IMR-90 (cell line): ENCODE measurements at regions not wholly inside any gene's neighbourhood (a gene's known extent, or its start where the extent isn't known, plus 50 kb on each side); places are given as distances from the start of the nearest gene placed in this dataset.

Experiments
- ATAC-seq: fragments of 200-7000 bp; cut with Tn5 transposase; 2 replicates; pipeline ENCODE4 v1.9.1; 2020; ENCODE audit warnings: low read depth, mild to moderate bottlenecking, moderate library complexity
- BruUV-seq: library from RNA; stranded (reverse); fragments of 400-500 nt; replicated peaks from 2 replicates; lab custom pipeline; 2021; lab: Mats Ljungman, UMichigan
- CTCF ChIA-PET: fragments of 300-600 bp; formaldehyde crosslinking; extraction: SDS; loops from one replicate; lab custom pipeline; 2021; ENCODE audit warnings: antibody characterized with exemption; lab: Yijun Ruan, JAX
- POLR2A ChIA-PET: fragments of 300-600 bp; sonication (Branson Sonifier 250); formaldehyde crosslinking; loops from one replicate; lab custom pipeline; 2022; ENCODE audit warnings: antibody characterized with exemption; ENCODE audit not compliant: unreplicated experiment; lab: Charles Lee
- DNase-seq: peaks from one replicate; pipeline ENCODE4 v3.0.0; 2013
- H2AFZ ChIP-seq: replicated peaks from 2 replicates; pipeline ENCODE3; 2013; ENCODE audit warnings: low read length, mild to moderate bottlenecking; ENCODE audit not compliant: poor library complexity
- H2AK5ac ChIP-seq: 2 replicates; pipeline ENCODE4 v1.6.1; 2013; ENCODE audit warnings: low read depth, low read length, inconsistent platforms
- H2AK9ac ChIP-seq: replicated peaks from 2 replicates; pipeline ENCODE3; 2013; ENCODE audit warnings: mild to moderate bottlenecking, low read depth, low read length, moderate library complexity; ENCODE audit not compliant: poor library complexity
- H2BK120ac ChIP-seq: 2 replicates; pipeline ENCODE4 v1.6.1; 2013; ENCODE audit warnings: low read depth, low read length, inconsistent platforms
- H2BK15ac ChIP-seq: 3 replicates; pipeline ENCODE4 v1.6.1; 2013; ENCODE audit warnings: low read depth, low read length, inconsistent platforms
- H2BK20ac ChIP-seq: 2 replicates; pipeline ENCODE4 v1.6.1; 2013; ENCODE audit warnings: low read depth, mild to moderate bottlenecking, inconsistent platforms, low read length, moderate library complexity
- H2BK5ac ChIP-seq: 2 replicates; pipeline ENCODE4 v1.6.1; 2013; ENCODE audit warnings: mild to moderate bottlenecking, low read depth, low read length, inconsistent platforms; ENCODE audit not compliant: poor library complexity, severe bottlenecking
- H3K14ac ChIP-seq: replicated peaks from 2 replicates; pipeline ENCODE4 v1.6.1; 2013; ENCODE audit warnings: low read depth, low read length, inconsistent platforms
- H3K18ac ChIP-seq: 2 replicates; pipeline ENCODE4 v1.6.1; 2013; ENCODE audit warnings: low read depth, low read length, control low read depth
- H3K23ac ChIP-seq: 2 replicates; pipeline ENCODE4 v1.6.1; 2013; ENCODE audit warnings: low read depth, low read length, inconsistent platforms
- H3K27ac ChIP-seq: 2 replicates; pipeline ENCODE4 v1.5.1; 2013; ENCODE audit warnings: mild to moderate bottlenecking, control low read depth, low read length; ENCODE audit not compliant: insufficient read depth
- H3K27me3 ChIP-seq: 2 replicates; pipeline ENCODE4 v1.6.1; 2013; ENCODE audit warnings: low read length; ENCODE audit not compliant: control insufficient read depth, insufficient read depth
- H3K36me3 ChIP-seq: 2 replicates; pipeline ENCODE4 v1.6.1; 2013; ENCODE audit warnings: low read length, mixed read lengths; ENCODE audit not compliant: control insufficient read depth, insufficient read depth
- H3K4ac ChIP-seq: 2 replicates; pipeline ENCODE4 v1.6.1; 2013; ENCODE audit warnings: low read depth, low read length, inconsistent platforms
- H3K4me1 ChIP-seq: 2 replicates; pipeline ENCODE4 v1.6.1; 2013; ENCODE audit warnings: low read length, mixed read lengths; ENCODE audit not compliant: control insufficient read depth, insufficient read depth
- H3K4me2 ChIP-seq: 2 replicates; pipeline ENCODE4 v1.6.1; 2013; ENCODE audit warnings: low read depth, mild to moderate bottlenecking, control low read depth, low read length, moderate library complexity
- H3K4me3 ChIP-seq: 2 replicates; pipeline ENCODE4 v1.5.1; 2013; ENCODE audit warnings: low read depth, mild to moderate bottlenecking, control low read depth, low read length, moderate library complexity; ENCODE audit not compliant: insufficient read depth
- H3K56ac ChIP-seq: 2 replicates; pipeline ENCODE4 v1.6.1; 2013; ENCODE audit warnings: low read length, inconsistent platforms; ENCODE audit not compliant: insufficient read depth; ENCODE audit errors: extremely low read depth
- H3K79me1 ChIP-seq, 2 experiments: 2 replicates each; pipeline ENCODE4 v1.6.1; 2013; ENCODE audit warnings: low read length in 2 of 2, inconsistent platforms in 1 of 2, low read depth in 1 of 2
- H3K9ac ChIP-seq: 2 replicates; pipeline ENCODE4 v1.6.1; 2013; ENCODE audit warnings: low read depth, low read length, control low read depth
- H3K9me1 ChIP-seq: 2 replicates; pipeline ENCODE4 v1.6.1; 2013; ENCODE audit warnings: low read length, inconsistent platforms; ENCODE audit not compliant: insufficient read depth
- H3K9me3 ChIP-seq: 2 replicates; pipeline ENCODE4 v1.6.1; 2013; ENCODE audit warnings: low read length; ENCODE audit not compliant: control insufficient read depth, insufficient read depth
- H4K20me1 ChIP-seq: 2 replicates; pipeline ENCODE4 v1.6.1; 2013; ENCODE audit warnings: low read length, inconsistent platforms; ENCODE audit not compliant: insufficient read depth
- H4K5ac ChIP-seq: 2 replicates; pipeline ENCODE4 v1.6.1; 2013; ENCODE audit warnings: mild to moderate bottlenecking, low read depth, low read length, control low read depth
- H4K8ac ChIP-seq, 2 experiments: 2 replicates each; pipeline ENCODE4 v1.6.1; 2013; ENCODE audit warnings: low read depth in 2 of 2, low read length in 2 of 2, control low read depth in 1 of 2, inconsistent platforms in 1 of 2
- H4K91ac ChIP-seq: 2 replicates; pipeline ENCODE4 v1.6.1; 2013; ENCODE audit warnings: low read depth, low read length, inconsistent platforms; ENCODE audit not compliant: insufficient read depth
- FOS ChIP-seq: fragments of 150-350 bp; IDR thresholded peaks from 2 replicates; pipeline ENCODE4 v1.6.1; 2016; ENCODE audit warnings: low read depth, low read length
- MAZ ChIP-seq: IDR thresholded peaks from 2 replicates; pipeline ENCODE4 v1.6.1; 2012; ENCODE audit warnings: low read depth, mild to moderate bottlenecking, low read length, improper control_type of control experiment, moderate library complexity, borderline replicate concordance
- RFX5 ChIP-seq: IDR thresholded peaks from 2 replicates; pipeline ENCODE4 v1.8.0; 2012; ENCODE audit warnings: low read depth, mild to moderate bottlenecking, low read length, moderate library complexity
- WGBS, 2 experiments: methylation state at CpG; one replicate each; pipeline versions ENCODE4 v1.1.5 to v1.1.7; 2013; ENCODE audit warnings: missing lambda C conversion rate in 2 of 2; ENCODE audit not compliant: insufficient read length in 1 of 2; ENCODE audit errors: extremely low coverage in 2 of 2; 5-methylcytosine and 5-hydroxymethylcytosine counted together
- dilution Hi-C: fragments of 300-500 bp; cut with HindIII; formaldehyde crosslinking; loops from one replicate; pipeline ENCODE4 v1.14.3; 2018; ENCODE audit warnings: low sequenced_read_pairs; ENCODE audit not compliant: unreplicated experiment
- in situ Hi-C: fragments of 300-500 bp; cut with MboI; formaldehyde crosslinking; loops from 3 replicates; pipeline ENCODE4 v1.14.3; 2019; ENCODE audit warnings: low sequenced_read_pairs, inconsistent platforms, mixed read lengths
- intact Hi-C: fragments of 100-400 bp; cut with micrococcal nuclease; formaldehyde crosslinking; loops from 2 replicates; pipeline ENCODE4 v1.10.0; 2022

GRCh38 chrX:95950679-95951078 is 734.0 kb upstream of the DIAPH2 start:
- no peak overlapping the region for H3K23ac ChIP-seq
- H4K91ac ChIP-seq: no peak overlapping the region
- H3K4ac ChIP-seq: no peak overlapping the region
- no peak overlapping the region for H3K4me2 ChIP-seq
- H3K56ac ChIP-seq: no peak overlapping the region
- BruUV-seq: no TSS peak
- ATAC-seq (no peak), DNase-seq (no peak)
- no peak overlapping the region for H2BK120ac ChIP-seq
- no peaks in the 10 kb centered on the region for H3K79me1 ChIP-seq
- H3K27ac ChIP-seq: no peak overlapping the region
- H3K4me1 ChIP-seq: no peaks in the 10 kb centered on the region
- ChIA-PET CTCF (no interaction called here), POLR2A (no interaction called here)
- no peaks in the 10 kb centered on the region for H3K36me3 ChIP-seq
- no peak overlapping the region for H2BK20ac ChIP-seq
- H3K27me3 ChIP-seq: no peaks in the 10 kb centered on the region
- no peak overlapping the region for H3K14ac ChIP-seq
- H3K9me3 ChIP-seq: no peaks in the 10 kb centered on the region
- no CpG with 5 or more reads among the region's 1 CpG for WGBS, 2 experiments
- intact Hi-C loops: no loop called here
- H4K8ac ChIP-seq: no peak overlapping the region
- no peak overlapping the region for H2BK15ac ChIP-seq
- H4K20me1 ChIP-seq: no peaks in the 10 kb centered on the region
- H4K5ac ChIP-seq: no peak overlapping the region
- no peaks in the 10 kb centered on the region for H3K9me1 ChIP-seq
- no peak overlapping the region for H3K18ac ChIP-seq
- in situ Hi-C loops: no loop called here
- no peak overlapping the region for H2AK9ac ChIP-seq
- dilution Hi-C loops: no loop called here
- no peak overlapping the region for H2BK5ac ChIP-seq
- H2AK5ac ChIP-seq: no peak overlapping the region
- no peak overlapping the region for H3K4me3 ChIP-seq
- TF ChIP-seq MAZ: no peak
- TF ChIP-seq FOS: no peak
- no peak for TF ChIP-seq RFX5
- no peak overlapping the region for H2AFZ ChIP-seq
- no peak overlapping the region for H3K9ac ChIP-seq
